ENCODE measurements at regions not wholly inside any gene's neighbourhood (a gene's known extent, or its start where the extent isn't known, plus 50 kb on each side); places are given as distances from the start of the nearest gene placed in this dataset.

- no peak overlapping the region for H3K27ac Mint-ChIP-seq
- H3K4me3 Mint-ChIP-seq: no peak overlapping the region
- no peaks in the 10 kb centered on the region for H3K4me1 Mint-ChIP-seq
- H3K27me3 Mint-ChIP-seq: no peaks in the 10 kb centered on the region
- POLR2A ChIA-PET: no interaction called here
- DNase-seq (no peak), ATAC-seq (ENCODE audit: low read depth) (no peak)
- CTCF ChIA-PET: no interaction called here
- no peaks in the 10 kb centered on the region for H3K36me3 Mint-ChIP-seq (ENCODE audit: low read depth)
- peaks cover 3% of the 10 kb centered on the region for H3K9me3 Mint-ChIP-seq
- no peak for TF ChIP-seq CTCF (IDR thresholded peaks at IDR 0.05)
- intact Hi-C loops (cut with micrococcal nuclease): no loop called here
Observed at GRCh38 chr20:10953437-10953836, 279.6 kb upstream of the JAG1 start.

DNA sequence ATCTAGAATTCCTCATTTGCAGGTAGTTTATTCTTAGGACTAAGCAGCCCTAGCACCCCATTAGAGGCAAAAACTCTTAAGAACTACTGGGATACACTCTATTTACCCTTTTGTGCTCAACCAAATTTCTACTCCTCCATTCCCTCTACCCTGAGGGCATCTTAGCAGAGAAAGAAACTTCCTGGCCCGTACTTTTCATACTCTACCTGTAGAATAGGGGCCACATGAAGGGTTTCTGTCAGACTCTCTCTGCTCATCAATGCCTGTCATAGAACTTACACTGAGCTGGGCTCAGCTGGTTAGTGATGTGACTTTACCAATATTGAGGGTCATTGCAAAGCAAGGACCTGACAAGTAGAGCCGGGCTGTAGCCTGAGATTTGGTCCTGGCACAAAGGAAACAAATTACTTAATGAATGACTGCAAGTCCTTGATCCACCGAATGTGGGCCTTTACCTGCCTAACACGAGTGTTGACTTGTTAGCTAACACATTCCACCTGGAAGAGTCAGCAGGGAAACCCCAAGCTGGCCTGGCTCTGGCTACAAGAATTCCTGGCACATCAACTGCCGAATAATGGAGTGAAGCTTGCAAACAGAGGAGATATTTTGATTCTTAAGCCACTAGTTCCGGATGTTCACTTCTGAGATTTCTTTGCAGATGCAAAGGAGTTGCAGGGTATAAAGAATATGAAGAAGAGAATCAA lies 280.5 kb upstream of the JAG1 start:
- no peak for DNase-seq
- no peak overlapping the region for H3K4me3 Mint-ChIP-seq
- ChIA-PET CTCF (no interaction called here), POLR2A (no interaction called here)
- intact Hi-C loops (cut with micrococcal nuclease): no loop called here
- H3K9me3 Mint-ChIP-seq: peaks cover 2% of the 10 kb centered on the region
- H3K27ac Mint-ChIP-seq: no peak overlapping the region
- H3K27me3 Mint-ChIP-seq: no peaks in the 10 kb centered on the region
- ATAC-seq (ENCODE audit: low read depth): no peak
- no peaks in the 10 kb centered on the region for H3K4me1 Mint-ChIP-seq
- H3K36me3 Mint-ChIP-seq (ENCODE audit: low read depth): no peaks in the 10 kb centered on the region
- TF ChIP-seq CTCF (IDR thresholded peaks at IDR 0.05): no peak

GRCh38 chr20:10954908-10955580 lies 281.2 kb upstream of the JAG1 start:
- POLR2A ChIA-PET: no interaction called here
- no peaks in the 10 kb centered on the region for H3K27me3 Mint-ChIP-seq
- TF ChIP-seq CTCF (IDR thresholded peaks at IDR 0.05): no peak
- H3K4me3 Mint-ChIP-seq: no peak overlapping the region
- no peaks in the 10 kb centered on the region for H3K9me3 Mint-ChIP-seq
- no peak overlapping the region for H3K27ac Mint-ChIP-seq
- intact Hi-C loops (cut with micrococcal nuclease): no loop called here
- CTCF ChIA-PET: no interaction called here
- H3K4me1 Mint-ChIP-seq: no peaks in the 10 kb centered on the region
- H3K36me3 Mint-ChIP-seq (ENCODE audit: low read depth): no peaks in the 10 kb centered on the region
- ATAC-seq (ENCODE audit: low read depth): no peak
- DNase-seq: no peak

DNA sequence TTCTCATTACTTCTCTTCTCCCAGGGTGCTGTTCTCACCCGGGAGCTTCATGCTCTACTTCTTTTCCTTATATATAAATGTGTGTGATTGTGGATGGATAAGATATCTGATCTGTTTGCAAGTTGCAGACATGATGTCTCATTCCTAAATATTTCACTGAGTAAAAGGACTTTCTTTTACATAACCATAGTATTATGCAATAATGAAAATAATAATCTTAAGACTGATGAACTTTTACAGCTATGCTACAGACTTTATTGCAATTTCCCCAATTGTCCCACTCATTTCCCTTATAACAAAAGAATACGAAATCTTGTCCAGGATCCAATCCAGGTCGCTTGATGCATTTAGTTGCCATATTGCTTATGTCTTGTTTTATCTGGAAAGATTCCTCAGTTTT lies 284.5 kb upstream of the JAG1 start:
- no peak for DNase-seq
- Mint-ChIP-seq H3K4me1 (no peaks in the 10 kb centered on the region), H3K4me3 (no peak overlapping the region), H3K27me3 (no peaks in the 10 kb centered on the region), H3K27ac (no peak overlapping the region), H3K36me3 (ENCODE audit: low read depth) (no peaks in the 10 kb centered on the region), H3K9me3 (peaks cover 3% of the 10 kb centered on the region)
- intact Hi-C loops (cut with micrococcal nuclease): no loop called here
- ChIA-PET POLR2A (no interaction called here), CTCF (no interaction called here)
- ATAC-seq (ENCODE audit: low read depth): no peak
- TF ChIP-seq CTCF (IDR thresholded peaks at IDR 0.05): no peak

GRCh38 chr20:10960416-10960815 lies 286.6 kb upstream of the JAG1 start:
- POLR2A ChIA-PET: no interaction called here
- Mint-ChIP-seq H3K4me1 (no peaks in the 10 kb centered on the region), H3K27ac (no peak overlapping the region), H3K4me3 (no peak overlapping the region), H3K27me3 (no peaks in the 10 kb centered on the region), H3K36me3 (ENCODE audit: low read depth) (no peaks in the 10 kb centered on the region), H3K9me3 (peaks cover 3% of the 10 kb centered on the region)
- DNase-seq (no peak), ATAC-seq (ENCODE audit: low read depth) (no peak)
- CTCF ChIA-PET: no interaction called here
- TF ChIP-seq CTCF (IDR thresholded peaks at IDR 0.05): no peak
- intact Hi-C loops (cut with micrococcal nuclease): no loop called here

Measured in activated B cell treated with CpG ODN at 0.5 μM for 24 hours (primary cell).